ENCODE measurements at regions not wholly inside any gene's neighbourhood (a gene's known extent, or its start where the extent isn't known, plus 50 kb on each side); places are given as distances from the start of the nearest gene placed in this dataset.

GRCh38 chr4:181792641-181793040, 450.6 kb upstream of the TENM3 start:
- H3K27ac ChIP-seq, result no peak overlapping the region

GRCh38 chr4:181793096-181793495, 450.1 kb upstream of the TENM3 start:
- no peak overlapping the region for H3K27ac ChIP-seq
- TF ChIP-seq, protein P1, sequence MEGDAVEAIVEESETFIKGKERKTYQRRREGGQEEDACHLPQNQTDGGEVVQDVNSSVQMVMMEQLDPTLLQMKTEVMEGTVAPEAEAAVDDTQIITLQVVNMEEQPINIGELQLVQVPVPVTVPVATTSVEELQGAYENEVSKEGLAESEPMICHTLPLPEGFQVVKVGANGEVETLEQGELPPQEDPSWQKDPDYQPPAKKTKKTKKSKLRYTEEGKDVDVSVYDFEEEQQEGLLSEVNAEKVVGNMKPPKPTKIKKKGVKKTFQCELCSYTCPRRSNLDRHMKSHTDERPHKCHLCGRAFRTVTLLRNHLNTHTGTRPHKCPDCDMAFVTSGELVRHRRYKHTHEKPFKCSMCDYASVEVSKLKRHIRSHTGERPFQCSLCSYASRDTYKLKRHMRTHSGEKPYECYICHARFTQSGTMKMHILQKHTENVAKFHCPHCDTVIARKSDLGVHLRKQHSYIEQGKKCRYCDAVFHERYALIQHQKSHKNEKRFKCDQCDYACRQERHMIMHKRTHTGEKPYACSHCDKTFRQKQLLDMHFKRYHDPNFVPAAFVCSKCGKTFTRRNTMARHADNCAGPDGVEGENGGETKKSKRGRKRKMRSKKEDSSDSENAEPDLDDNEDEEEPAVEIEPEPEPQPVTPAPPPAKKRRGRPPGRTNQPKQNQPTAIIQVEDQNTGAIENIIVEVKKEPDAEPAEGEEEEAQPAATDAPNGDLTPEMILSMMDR (conservative IDR thresholded peaks at IDR 0.05), result no peak

More at GRCh38 chr4:181792641-181793040, 450.6 kb upstream of the TENM3 start:
- TF ChIP-seq, protein P1 (conservative IDR thresholded peaks at IDR 0.05), result no peak
- no peak for TF ChIP-seq ZFX (IDR thresholded peaks at IDR 0.05)

- TF ChIP-seq, protein P1 (conservative IDR thresholded peaks at IDR 0.05), result no peak
- no peak for TF ChIP-seq ZFX (IDR thresholded peaks at IDR 0.05)
- no peak overlapping the region for H3K27ac ChIP-seq
Observed at GRCh38 chr4:181796502-181796901, 446.7 kb upstream of the TENM3 start.

- TF ChIP-seq, protein P1 (conservative IDR thresholded peaks at IDR 0.05), result no peak
- no peak for TF ChIP-seq ZFX (IDR thresholded peaks at IDR 0.05)
- H3K27ac ChIP-seq, result no peak overlapping the region
Observed at GRCh38 chr4:181798536-181798935, 444.7 kb upstream of the TENM3 start.

GRCh38 chr4:181799561-181800069, 443.6 kb upstream of the TENM3 start:
- H3K27ac ChIP-seq, result no peak overlapping the region
- TF ChIP-seq, protein P1 (conservative IDR thresholded peaks at IDR 0.05), result no peak
- no peak for TF ChIP-seq ZFX (IDR thresholded peaks at IDR 0.05)

- TF ChIP-seq ZFX (IDR thresholded peaks at IDR 0.05), result no peak
- TF ChIP-seq, protein P1 (conservative IDR thresholded peaks at IDR 0.05), result no peak
- no peak overlapping the region for H3K27ac ChIP-seq
Observed at GRCh38 chr4:181802207-181802606, 441.0 kb upstream of the TENM3 start.

GRCh38 chr4:181807771-181808170, 435.4 kb upstream of the TENM3 start:
- H3K27ac ChIP-seq, result no peak overlapping the region
- no peak for TF ChIP-seq ZFX (IDR thresholded peaks at IDR 0.05)
- TF ChIP-seq, protein P1 (conservative IDR thresholded peaks at IDR 0.05), result no peak

Data from C4-2B (cell line).